Testis (tissue), 2 donors: ENCODE measurements at regions not wholly inside any gene's neighbourhood (a gene's known extent, or its start where the extent isn't known, plus 50 kb on each side); places are given as distances from the start of the nearest gene placed in this dataset.
A peak's percentile ranks its signal among the peaks of the same experiment; 100 is the strongest.

Source experiments
- CTCF ChIP-seq, 3 experiments: fragments of 450-650 bp in 2 of 3; fragments of 200-600 bp in 1 of 3; sonication (generic) in 1 of 3; IDR thresholded peaks; one replicate each; pipeline ENCODE4 v1.5.1; 2016 to 2019; ENCODE audit warnings: antibody characterized with exemption in 3 of 3, mild to moderate bottlenecking in 2 of 3, moderate library complexity in 1 of 3
- POLR2A ChIP-seq: fragments of 450-650 bp; IDR thresholded peaks from one replicate; pipeline ENCODE4 v1.6.1; 2017; ENCODE audit warnings: antibody characterized with exemption, mild to moderate bottlenecking, moderate library complexity

GRCh38 chr2:106582148-106583143 is 95.3 kb downstream of the CD8B2 start:
- TF ChIP-seq POLR2A = no peak
- peak; percentile 53 to 85 (median 84) for TF ChIP-seq CTCF (IDR thresholded peaks at IDR 0.05)
